HS-5 (cell line): ENCODE measurements at regions not wholly inside any gene's neighbourhood (a gene's known extent, or its start where the extent isn't known, plus 50 kb on each side); places are given as distances from the start of the nearest gene placed in this dataset.
"Not testable (repeated sequence)": the region's sequence is repeated elsewhere in the genome, so short reads cannot be mapped to it uniquely, and the experiment has no call there.

Source experiments
- DNase-seq: peaks from one replicate; pipeline ENCODE4 v3.0.0-alpha.2; 2012; ENCODE audit warnings: low read depth

DNA sequence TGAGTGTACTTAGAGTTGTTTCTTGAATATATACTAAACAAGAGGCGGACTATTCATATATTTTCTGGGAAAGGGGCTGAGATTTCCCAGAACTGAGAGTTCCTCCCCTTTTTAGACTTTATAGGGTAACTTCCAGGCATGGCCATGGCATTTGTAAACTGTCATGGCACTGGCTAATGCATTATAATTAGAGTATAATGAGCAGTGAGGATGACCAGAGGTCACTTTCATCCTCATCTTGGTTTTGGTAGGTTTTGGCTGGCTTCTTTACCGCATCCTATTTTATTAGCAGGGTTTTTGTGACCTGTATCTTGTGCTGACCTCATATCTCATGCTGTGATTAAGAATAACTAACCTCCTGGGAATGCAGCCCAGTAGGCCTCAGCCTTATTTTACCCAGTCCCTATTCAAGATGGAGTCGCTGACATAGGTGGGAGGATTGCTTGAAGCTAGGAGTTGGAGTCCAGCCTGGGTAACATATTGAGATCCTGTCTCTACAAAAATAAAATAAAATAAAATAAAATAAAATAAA, 91.4 kb downstream of the MOBP start:
- DNase-seq, result no peak

DNA sequence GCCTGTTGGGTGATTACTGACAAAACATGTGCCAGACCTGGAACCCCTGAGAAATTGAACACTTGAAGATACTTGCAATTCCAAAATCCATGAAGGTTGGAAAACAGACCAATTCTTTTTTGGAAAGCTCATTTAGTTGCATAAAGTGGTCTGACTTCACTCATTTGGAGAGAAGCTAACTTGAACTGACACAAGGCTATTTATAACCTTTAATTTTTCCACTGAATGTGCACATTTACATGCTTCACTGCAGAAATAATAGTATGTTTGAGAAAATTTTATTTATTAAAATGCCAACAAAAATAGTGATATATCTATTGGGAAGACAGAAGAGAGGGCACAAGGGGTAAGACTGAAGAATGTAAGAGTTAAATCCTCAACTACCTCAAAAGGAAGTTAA, 92.1 kb downstream of the MOBP start:
- no peak for DNase-seq

DNA sequence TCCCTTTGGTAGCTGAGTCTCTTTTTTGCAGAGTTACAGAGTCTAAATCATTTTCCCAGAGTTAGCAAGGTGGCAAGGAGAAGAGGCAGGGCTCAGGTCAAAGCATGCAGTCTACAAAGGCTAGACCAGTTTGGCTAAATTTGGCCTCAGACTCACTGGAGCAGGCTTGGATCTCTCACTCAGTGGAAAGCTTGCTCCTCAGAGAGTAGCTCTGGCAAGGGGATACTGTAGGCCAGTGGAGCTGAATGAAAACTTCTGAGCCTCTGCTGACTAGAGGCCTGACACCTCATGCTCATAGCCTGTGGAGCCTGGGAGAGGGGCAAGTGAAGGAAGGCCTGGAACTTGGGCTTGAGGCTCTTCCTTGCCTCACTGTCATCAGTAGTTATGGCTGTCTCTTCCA, 101.0 kb downstream of the MOBP start:
- DNase-seq, result no peak

DNA sequence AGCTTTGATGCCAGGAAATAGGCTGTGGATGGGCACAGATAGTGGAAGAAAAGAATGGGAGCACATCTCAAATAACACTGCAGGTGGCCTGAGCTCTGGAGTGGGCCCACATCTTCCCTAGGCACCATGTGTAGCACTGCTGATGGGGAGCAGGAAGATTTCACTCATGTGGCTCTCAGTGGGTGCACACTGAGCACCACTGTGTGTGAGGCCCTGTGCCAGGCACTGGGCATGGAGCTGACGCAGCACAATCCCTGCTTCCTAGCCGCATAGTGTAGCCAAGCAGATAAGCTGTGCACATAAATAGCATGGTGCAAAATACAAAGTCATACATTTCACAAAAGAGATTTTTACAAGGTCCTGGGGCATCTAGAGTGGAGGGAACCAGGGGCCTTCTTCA, 101.6 kb downstream of the MOBP start:
- DNase-seq, result no peak

DNA sequence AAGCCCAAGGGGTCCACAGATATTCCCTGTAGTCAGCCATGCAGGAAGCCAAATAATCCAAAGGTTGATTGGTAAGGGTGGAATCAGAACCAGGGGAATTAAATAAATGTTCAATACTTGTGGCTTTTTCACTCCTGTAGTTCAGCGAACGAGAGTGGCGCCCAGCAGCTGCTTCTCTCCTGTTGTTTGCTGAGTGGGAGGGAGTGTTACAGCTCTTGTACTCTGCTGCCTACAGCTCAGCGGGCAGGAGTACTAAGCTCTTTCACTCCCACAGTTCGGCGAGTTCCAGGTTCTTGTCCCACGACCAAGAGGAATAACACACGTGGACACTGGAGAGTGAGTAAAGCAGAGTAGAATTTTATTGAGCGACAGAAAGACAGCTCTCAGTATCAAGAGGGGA, 105.9 kb downstream of the MOBP start:
- DNase-seq, result no peak

DNA sequence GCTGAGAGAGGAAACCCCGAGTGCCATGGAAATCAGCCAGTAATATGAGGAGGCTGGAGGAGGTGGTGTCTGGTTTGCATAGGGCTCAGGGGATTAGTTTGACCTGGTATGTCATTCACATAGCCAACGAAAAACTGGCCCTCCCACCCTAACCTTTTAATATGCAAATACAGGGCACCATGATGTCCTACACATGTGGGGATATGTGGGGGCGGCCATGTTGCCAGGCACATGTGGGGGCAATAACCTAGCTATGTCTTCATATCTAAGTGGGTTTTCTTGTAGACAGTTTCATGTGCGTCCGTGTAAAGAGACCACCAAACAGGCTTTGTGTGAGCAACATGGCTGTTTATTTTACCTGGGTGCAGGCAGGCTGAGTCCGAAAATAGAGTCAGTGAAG, 110.1 kb downstream of the MOBP start:
- DNase-seq, result no peak

DNA sequence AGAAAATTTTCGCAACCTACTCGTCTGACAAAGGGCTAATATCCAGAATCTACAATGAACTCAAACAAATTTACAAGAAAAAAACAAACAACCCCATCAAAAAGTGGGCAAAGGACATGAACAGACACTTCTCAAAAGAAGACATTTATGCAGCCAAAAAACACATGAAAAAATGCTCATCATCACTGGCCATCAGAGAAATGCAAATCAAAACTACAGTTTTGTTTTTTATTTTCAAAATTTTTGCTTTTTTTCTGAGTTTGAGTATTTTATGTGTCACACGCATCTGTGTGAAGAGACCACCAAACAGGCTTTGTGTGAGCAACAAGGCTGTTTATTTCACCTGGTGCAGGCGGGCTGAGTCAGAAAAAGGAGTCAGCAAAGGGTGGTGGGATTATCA, 118.7 kb downstream of the MOBP start:
- DNase-seq, result not testable (repeated sequence)

DNA sequence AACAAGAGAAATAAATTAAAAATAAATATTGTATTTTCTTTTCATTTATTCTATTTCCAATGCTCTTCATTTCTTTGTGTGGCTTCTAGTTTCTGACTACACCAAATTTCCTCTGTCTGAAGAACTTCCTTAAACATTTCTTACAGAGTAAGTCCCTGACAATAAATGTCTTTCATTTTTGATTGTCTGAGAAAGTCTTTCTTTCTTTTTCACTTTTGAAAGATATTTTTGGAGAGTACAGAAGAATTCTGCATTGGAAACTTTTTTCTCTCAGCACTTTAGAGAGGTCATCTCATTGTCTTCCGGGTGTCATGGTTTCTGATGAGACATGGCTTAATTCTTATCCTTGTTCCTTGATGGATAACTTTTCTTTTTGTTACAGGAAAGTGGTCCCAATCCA, 119.6 kb downstream of the MOBP start:
- no peak for DNase-seq

DNA sequence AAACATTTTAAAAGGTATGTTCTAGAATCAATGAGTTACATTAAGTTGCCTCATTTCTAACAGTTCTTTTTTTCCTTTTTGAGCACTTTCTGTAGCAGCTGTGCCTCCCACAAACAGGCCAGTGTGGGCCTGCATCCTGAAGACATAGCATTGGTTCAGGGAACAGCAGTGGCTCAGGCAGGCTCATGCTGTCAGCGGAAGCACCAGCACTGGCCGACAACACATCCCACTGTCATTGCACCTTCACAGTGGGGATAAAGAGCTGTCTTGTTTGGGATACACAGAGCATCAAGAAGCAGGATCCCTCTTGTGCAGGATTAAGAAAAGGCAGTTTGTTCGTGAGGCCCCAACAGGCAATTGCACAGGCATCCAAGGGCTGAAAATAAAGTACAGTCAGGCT, 123.3 kb downstream of the MOBP start:
- no peak for DNase-seq

DNA sequence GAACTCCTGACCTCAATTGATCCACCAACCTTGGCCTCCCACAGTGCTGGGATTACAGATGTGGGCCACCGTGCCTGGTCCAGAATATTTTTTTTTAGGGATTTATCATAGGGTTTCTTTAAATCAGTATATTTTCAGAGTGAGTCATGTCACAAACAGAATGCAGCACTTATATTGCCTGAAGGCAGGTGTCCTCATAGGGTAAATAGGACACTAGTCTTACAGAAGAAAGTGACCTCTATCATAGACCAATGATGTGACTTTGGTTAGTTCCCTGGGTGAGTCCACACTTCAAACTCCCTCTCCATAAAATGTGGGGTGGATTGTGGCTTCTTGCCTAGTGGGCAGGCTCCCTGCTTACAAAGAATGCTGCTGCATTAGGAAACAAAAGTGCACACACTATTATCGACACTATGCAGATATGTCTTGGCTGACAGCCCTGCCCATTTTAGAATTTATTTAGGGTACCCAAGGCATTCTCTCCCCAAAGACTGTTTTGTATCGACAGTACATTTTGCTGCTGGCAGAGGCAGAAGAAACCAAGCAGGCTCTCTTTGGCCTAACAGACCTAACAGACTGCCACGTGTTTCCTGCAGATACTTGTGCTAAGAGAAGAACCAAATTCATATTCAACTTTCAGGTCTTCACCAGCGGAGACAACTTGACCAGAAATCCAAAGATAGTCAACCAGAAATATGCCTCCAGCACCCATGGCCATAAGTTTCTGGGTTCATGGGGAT, 125.0 kb downstream of the MOBP start:
- no peak for DNase-seq

DNA sequence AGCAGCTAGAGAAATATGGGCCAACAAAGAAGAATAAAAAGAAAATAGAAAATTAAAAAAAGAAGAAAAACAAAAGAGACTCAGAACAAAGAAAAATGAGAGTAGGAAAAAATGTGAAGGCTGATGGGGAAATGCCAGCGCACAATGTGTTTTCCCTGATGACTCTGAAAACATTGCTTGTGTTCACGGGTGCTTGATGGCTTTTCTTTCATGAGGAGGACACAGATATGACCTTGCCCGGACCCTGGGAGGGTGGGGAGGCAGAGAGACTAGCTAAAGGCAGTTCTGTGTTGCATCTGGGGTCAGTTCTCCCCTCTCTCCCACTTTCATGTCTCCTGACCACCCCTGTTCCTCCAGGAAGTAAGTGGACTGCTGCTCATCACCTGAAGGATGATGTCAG, 125.9 kb downstream of the MOBP start:
- DNase-seq, result no peak

DNA sequence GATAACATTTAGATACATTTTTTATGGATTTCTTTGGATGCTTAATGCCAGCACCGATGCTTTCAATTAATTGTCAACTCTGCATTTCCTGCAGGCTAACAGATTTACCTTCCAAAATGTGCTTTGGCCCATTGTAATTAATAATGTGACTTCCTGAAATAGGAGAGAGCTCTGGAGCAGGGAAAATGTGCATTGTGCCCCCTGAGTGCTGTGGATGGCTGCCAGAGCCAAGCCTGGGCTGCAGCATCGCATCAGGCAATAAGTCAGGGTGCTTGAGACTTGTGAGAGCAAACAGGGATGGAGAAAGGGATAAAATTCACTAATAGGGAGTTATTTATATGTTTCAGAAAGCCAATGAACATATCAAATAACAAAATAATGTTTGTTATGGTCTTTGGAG, 133.8 kb downstream of the MOBP start:
- no peak for DNase-seq

DNA sequence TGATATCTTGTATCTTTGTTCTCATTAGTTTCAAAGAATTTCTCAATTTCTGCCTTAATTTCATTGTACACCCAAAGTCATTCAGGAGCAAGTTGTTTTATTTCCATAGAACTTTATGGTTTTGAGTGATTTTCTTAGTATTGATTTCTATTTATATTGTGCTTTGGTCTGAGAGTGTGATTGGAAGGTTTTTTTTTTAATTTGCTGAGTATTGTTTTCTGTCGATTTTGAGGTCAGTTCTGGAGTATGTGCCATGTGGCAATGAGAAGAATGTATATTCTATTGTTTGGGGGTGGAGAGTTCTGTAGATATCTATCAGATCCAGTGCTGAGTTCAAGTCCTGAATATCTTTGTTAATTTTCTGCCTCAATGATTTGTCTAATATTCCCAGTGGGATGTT, 138.4 kb downstream of the MOBP start:
- no peak for DNase-seq

DNA sequence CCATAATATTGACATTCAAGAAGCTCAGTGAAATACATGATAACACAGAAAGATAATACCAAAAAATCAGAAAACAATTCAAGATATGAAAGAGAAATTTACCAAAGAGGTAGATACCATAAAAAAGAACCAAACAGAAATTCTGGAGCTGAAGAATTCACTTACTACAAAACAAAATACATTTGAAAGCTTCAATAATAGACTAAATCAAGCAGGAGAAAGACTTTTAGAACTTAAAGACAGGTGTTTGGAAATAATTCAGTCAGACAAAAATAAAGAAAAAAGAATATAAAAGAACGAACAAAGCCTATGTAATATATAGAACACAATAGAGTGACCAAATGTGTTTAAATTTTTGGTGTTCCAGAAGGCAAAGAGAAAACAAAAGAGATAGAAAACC, 158.7 kb downstream of the MOBP start:
- DNase-seq, result no peak

DNA sequence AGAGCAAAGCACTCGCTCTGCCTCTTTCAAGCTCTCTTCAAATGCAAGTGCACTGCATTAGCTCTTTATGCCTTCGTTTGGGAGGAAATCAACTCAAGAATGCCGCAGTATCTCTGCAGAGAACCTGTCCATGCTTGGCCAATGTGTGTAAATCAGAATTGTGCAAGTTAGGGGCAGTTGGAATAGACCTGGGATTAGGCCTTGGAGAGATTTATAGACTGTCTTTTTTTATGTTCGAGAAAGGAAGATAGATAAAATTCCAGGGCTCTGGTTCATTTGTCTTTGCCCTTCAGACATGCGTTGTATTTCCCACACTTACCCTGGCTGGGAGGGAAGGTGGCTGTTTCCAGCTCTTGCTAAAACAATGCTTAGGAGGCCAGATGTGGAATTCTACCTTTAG, 163.7 kb downstream of the MOBP start:
- no peak for DNase-seq

DNA sequence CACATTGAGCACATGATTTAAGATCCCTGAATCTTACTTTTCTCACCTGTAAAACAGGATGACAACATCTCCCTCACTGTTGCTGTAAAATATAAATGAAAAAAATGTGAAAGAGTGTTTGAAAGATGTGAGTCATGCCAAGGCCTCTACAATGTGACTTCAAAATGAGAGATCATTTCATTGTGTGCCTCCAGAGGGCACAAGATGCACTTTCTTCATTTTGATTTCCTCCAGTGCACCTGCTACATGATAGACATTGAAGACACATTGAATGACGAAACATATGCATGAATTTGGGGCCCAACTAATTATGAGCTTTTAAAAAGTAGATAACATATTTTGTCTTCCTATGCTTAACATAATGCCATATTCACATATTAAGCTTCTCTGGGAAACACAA, 170.3 kb downstream of the MOBP start:
- DNase-seq, result peak; percentile 45

DNA sequence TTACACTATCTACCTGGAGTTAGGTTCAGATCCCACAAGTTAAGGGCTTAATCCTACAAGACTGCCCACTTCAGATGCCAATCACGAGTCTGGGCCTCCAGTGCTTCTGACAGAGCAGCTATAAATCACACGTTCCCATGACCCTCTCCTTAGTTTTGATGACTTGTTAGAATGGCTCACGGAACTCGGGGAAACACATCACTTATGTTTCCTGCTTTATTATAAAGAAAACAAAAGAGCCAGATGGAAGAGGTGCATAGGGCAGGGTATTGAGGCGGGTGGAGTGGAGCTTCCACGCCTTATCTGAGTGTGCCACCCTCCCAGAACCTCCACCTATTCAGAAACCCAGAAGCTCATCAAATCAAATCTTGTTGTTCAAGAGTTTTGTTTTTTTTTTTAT, 170.8 kb downstream of the MOBP start:
- DNase-seq, result no peak

DNA sequence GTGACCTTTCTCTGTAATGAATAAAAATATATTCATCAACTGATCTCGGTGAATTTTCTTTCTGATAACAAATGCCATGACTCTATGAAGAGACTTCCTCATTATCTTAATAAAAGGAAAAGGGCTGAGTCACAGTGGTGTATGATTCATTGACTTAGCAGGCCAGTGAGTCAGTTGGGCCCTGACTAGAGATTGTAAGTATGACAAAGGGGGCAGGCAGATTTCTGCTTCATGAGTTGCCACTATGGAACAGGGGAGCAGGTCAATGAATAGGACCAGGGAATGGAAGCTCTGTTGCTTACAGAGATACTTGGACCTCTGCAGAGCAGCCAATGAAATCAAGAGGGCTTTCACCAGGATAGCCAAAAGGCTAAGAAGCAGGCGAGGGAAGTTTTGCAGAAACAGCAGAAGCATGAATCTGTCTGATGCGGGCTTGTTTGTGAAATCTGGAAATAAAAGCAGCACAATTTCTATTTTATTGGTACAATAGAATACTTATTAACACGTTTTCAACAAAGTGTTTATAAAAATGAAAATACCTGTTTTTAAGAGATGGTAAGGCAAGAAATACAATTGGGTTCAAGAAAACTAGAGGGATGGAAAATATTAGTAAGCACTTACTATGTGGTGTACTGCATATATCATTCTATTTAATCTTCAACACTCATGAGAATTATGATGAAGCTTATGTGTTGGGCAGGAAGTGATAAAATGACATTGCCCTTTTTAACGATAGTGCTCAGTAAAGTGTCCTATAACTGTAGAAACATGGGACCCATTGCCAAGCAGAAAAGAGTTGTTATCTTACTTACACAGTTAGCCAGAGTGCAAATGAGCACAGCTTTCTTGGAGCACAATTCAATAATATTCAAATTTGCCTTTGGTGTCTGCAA, 169.8 kb upstream of the MYRIP start:
- DNase-seq, result peak; percentile 92

DNA sequence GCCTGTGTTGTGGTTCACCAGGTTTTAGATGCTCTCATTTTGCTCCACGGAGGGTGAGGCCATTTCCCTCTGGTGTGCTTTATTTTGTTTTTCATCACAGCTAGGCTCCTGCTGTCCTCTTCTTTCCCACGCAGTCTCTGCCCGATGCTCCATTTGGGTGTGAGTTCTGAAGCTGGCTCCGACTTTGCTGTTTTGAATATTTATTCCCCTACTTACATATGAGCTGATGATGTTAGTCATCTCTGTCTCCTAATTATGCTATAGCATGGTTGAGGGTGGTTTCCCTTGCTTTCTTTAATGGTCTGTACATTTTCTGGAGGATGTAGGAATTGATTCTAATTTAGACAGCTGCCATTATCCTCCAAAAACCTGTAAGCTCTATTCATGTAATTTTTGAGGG, 168.1 kb upstream of the MYRIP start:
- DNase-seq, result no peak

DNA sequence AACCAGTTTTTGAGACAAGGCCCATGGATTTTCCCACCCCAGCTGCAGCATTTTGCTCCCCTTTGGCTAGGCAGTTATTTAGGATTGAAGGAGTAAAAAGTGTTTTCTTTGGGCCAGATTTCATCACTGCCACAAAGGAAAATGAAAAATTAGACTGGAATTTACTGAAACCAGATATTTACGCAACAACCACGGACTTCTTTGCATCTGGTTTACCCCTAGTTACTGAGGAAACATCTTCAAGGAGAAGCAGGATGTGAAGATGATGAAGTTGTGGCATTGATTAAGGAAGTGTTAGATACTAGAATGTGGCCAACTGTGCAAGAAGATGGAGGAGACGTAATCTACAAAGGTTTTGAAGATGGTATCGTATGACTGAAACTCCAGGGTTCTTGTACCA, 165.2 kb upstream of the MYRIP start:
- peak; percentile 80 for DNase-seq

DNA sequence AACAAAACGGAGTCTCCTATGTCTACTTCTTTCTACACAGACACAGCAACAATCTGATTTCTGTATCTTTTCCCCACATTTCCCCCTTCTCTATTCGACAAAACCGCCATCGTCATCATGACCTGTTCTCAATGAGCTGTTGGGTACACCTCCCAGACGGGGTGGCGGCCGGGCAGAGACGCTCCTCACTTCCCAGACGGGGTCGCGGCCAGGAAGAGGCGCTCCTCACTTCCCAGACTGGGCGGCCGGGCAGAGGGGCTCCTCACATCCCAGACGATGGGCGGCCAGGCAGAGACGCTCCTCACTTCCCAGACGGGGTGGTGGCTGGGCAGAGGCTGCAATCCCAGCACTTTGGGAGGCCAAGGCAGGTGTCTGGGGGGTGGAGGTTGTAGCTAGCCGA, 158.2 kb upstream of the MYRIP start:
- DNase-seq, result not testable (repeated sequence)

DNA sequence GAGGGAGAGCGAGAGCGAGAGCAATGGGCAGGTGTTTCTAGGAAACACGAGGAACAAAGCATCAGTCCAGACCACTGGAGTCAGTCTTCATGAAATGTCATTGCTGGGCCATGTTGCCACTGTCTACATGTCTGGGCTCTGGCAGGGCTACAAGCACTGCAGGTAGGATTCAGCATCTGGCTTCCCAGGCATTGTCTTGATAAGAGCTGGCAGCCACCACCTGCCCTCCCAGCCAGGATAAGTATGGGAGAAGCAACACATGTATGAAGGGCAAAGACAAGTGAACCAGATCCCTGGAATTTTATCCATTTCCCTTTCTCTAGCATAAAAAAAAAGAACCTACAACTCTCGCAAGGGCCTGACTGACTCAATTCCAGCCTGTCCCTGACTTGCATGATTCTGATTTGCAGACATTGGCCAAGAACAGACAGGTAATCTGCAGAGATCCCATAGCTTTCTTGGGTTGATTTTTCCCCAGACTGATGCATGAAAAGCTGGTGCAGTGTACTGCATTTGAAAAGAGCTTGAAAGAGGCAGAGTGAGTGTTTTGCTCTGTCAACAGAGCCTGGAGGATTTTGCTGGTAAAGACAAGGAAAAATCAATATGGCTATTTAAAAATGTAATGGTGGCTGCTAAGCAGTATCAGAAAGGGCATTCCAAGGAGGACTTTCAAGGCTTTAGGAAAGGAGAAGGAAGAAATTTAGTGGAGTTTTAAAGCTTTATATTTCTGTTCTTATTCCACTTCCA, 157.2 kb upstream of the MYRIP start:
- DNase-seq, result no peak

DNA sequence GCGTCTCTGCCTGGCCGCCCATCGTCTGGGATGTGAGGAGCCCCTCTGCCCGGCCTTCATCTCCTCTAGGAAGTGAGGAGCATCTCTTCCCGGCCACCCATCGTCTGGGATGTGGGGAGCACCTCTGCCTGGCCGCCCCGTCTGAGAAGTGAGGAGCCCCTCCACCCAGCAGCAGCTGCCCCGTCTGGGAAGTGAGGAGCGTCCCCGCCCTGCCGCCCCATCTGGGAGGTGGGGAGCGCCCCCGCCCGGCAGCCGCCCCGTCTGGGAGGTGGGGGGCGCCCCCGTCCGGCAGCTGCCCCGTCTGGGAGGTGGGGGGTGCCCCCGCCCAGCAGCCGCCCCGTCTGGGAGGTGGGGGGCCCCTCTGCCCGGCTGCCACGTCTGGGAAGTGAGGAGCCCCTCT, 153.7 kb upstream of the MYRIP start:
- DNase-seq, result not testable (repeated sequence)
